Esophagus muscularis mucosa (tissue), 4 donors: ENCODE measurements at regions not wholly inside any gene's neighbourhood (a gene's known extent, or its start where the extent isn't known, plus 50 kb on each side); places are given as distances from the start of the nearest gene placed in this dataset.

Source experiments
- DNase-seq: peaks from one replicate; pipeline ENCODE4 v3.0.0-alpha.2; 2017; ENCODE audit errors: extremely low spot score
- H3K27ac ChIP-seq, 4 donors: fragments of 200-600 bp; sonication (generic); replicated peaks in 1 of 4; 1 replicate in 3 of 4; 2 replicates in 1 of 4; pipeline ENCODE4 v1.5.1; 2016 to 2019; ENCODE audit warnings: mild to moderate bottlenecking in 1 of 4
- H3K27me3 ChIP-seq, 4 donors: fragments of 200-600 bp; sonication (generic); one replicate each; pipeline versions ENCODE4 v1.5.1 to v1.6.0; 2016 to 2019
- H3K36me3 ChIP-seq, 4 donors: fragments of 200-600 bp; sonication (generic); one replicate each; pipeline ENCODE4 v1.5.1; 2016 to 2019
- H3K4me1 ChIP-seq, 4 donors: fragments of 200-600 bp; sonication (generic); one replicate each; pipeline ENCODE4 v1.5.1; 2016 to 2019
- H3K4me3 ChIP-seq, 4 donors: fragments of 200-600 bp; sonication (generic); 1 replicate in 2 of 4; 2 replicates in 2 of 4; pipeline ENCODE4 v1.5.1; 2016 to 2019; ENCODE audit warnings: mild to moderate bottlenecking in 4 of 4, moderate library complexity in 1 of 4
- H3K9me3 ChIP-seq, 4 donors: fragments of 200-600 bp; sonication (generic); 1 replicate in 3 of 4; 2 replicates in 1 of 4; pipeline ENCODE4 v1.5.1; 2016 to 2019
- EP300 ChIP-seq: sonication (generic); formaldehyde crosslinking; IDR thresholded peaks from one replicate; pipeline ENCODE4 v1.6.1; 2017; ENCODE audit warnings: antibody characterized with exemption
- POLR2A ChIP-seq: fragments of 450-650 bp; IDR thresholded peaks from one replicate; pipeline ENCODE4 v1.6.1; 2017; ENCODE audit warnings: antibody characterized with exemption, moderate library complexity, mild to moderate bottlenecking, low read depth
- POLR2AphosphoS5 ChIP-seq, 2 donors: sonication (generic); formaldehyde crosslinking; IDR thresholded peaks; one replicate each; pipeline ENCODE4 v1.6.1; 2017; ENCODE audit warnings: antibody characterized with exemption in 2 of 2
- WGBS: methylation state at CpG from one replicate; pipeline ENCODE4 v1.1.5; 2018; 5-methylcytosine and 5-hydroxymethylcytosine counted together
- intact Hi-C: fragments of 100-400 bp; cut with DNase I; formaldehyde crosslinking; loops from one replicate; pipeline ENCODE4 v1.15.1; 2023
- TF ChIP-seq, protein P1 (sequence below), 3 experiments: fragments of 200-600 bp in 2 of 3; fragments of 450-650 bp in 1 of 3; sonication (generic) in 2 of 3; IDR thresholded peaks; one replicate each; pipeline ENCODE4 v1.5.1; 2017 to 2019; ENCODE audit warnings: antibody characterized with exemption in 3 of 3, mild to moderate bottlenecking in 2 of 3, moderate library complexity in 1 of 3

DNA sequence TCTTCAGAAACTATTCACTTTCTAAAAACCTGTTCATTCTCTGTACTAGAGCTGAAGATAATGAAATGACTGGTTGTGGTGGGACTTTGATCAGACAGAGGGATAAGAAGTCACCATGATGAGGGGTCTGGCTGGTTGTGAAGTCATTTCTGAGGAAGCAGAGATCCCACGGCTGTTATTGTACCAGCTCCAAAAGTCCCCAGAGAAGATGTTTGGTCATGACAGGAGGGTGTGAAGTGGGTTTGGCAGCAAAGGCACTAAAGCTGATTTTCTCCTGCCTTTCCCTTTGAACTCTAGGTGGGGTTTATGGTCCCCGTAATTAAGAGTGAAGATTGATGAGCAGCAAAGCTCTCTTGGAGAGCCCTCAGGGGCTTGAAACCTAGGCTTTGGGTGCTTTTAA, 103.1 kb upstream of the CACHD1 start:
- 100% methylated on average over 2 of the region's 2 CpGs for WGBS
- DNase-seq: peak; percentile 77
- H3K36me3 ChIP-seq: no peaks in the 10 kb centered on the region
- TF ChIP-seq POLR2A (no peak), EP300 (no peak), POLR2AphosphoS5 (IDR thresholded peaks at IDR 0.05) (no peak)
- TF ChIP-seq, protein P1, sequence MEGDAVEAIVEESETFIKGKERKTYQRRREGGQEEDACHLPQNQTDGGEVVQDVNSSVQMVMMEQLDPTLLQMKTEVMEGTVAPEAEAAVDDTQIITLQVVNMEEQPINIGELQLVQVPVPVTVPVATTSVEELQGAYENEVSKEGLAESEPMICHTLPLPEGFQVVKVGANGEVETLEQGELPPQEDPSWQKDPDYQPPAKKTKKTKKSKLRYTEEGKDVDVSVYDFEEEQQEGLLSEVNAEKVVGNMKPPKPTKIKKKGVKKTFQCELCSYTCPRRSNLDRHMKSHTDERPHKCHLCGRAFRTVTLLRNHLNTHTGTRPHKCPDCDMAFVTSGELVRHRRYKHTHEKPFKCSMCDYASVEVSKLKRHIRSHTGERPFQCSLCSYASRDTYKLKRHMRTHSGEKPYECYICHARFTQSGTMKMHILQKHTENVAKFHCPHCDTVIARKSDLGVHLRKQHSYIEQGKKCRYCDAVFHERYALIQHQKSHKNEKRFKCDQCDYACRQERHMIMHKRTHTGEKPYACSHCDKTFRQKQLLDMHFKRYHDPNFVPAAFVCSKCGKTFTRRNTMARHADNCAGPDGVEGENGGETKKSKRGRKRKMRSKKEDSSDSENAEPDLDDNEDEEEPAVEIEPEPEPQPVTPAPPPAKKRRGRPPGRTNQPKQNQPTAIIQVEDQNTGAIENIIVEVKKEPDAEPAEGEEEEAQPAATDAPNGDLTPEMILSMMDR (IDR thresholded peaks at IDR 0.05): no peak
- H3K4me1 ChIP-seq: no peaks in the 10 kb centered on the region
- intact Hi-C loops: no loop called here
- no peaks in the 10 kb centered on the region for H3K27me3 ChIP-seq
- no peaks in the 10 kb centered on the region for H3K9me3 ChIP-seq
- no peak overlapping the region for H3K27ac ChIP-seq
- no peak overlapping the region for H3K4me3 ChIP-seq

DNA sequence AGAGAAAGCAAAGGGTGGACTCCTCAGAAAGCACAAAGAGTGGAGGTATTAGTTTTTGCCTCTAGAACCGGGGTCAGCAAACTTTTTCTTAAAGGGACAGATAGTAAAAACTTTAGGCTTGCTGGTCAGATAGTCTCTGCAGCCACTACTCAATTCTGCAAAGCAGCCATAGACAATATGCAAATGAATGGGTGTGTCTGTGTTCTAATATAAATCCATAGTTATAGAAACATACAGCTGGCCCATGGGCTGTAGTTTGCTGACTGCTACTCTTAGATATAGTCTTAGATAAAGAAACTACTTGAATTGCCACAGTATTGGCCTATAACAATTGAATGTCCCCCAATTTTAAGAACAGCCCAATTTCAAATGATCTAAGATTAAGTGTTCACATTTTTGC, 101.6 kb upstream of the CACHD1 start:
- Histone ChIP-seq H3K4me3 (no peak overlapping the region), H3K27ac (no peak overlapping the region), H3K4me1 (no peaks in the 10 kb centered on the region), H3K27me3 (no peaks in the 10 kb centered on the region), H3K9me3 (no peaks in the 10 kb centered on the region), H3K36me3 (no peaks in the 10 kb centered on the region)
- WGBS: 75% methylated on average over 1 of the region's 1 CpG
- no peak for TF ChIP-seq EP300
- no peak for TF ChIP-seq POLR2AphosphoS5 (IDR thresholded peaks at IDR 0.05)
- TF ChIP-seq, protein P1 (IDR thresholded peaks at IDR 0.05): no peak
- TF ChIP-seq POLR2A: no peak
- intact Hi-C loops: no loop called here
- peak; percentile 53 for DNase-seq

DNA sequence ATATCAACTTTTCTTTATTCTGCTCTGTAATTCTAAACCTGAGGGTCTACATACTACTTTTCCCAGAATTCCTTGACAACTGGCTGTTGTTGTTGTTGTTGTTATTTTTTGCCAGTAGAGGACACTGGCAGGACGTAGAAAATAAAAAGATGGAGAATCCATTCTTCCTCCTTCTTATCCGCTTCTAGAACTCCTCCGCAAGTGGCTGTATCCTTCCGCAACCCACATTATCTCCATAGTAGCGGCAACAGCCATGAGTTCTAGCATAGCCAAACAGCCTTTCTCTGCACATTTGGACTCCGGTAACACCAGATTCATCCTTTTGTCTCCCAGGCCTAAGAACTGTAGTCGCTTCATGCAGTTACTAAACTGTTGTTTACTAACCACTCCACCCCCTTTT, 91.1 kb upstream of the CACHD1 start:
- no peak overlapping the region for H3K27ac ChIP-seq
- intact Hi-C loops: no loop called here
- 92% methylated on average over 7 of the region's 7 CpGs for WGBS

DNA sequence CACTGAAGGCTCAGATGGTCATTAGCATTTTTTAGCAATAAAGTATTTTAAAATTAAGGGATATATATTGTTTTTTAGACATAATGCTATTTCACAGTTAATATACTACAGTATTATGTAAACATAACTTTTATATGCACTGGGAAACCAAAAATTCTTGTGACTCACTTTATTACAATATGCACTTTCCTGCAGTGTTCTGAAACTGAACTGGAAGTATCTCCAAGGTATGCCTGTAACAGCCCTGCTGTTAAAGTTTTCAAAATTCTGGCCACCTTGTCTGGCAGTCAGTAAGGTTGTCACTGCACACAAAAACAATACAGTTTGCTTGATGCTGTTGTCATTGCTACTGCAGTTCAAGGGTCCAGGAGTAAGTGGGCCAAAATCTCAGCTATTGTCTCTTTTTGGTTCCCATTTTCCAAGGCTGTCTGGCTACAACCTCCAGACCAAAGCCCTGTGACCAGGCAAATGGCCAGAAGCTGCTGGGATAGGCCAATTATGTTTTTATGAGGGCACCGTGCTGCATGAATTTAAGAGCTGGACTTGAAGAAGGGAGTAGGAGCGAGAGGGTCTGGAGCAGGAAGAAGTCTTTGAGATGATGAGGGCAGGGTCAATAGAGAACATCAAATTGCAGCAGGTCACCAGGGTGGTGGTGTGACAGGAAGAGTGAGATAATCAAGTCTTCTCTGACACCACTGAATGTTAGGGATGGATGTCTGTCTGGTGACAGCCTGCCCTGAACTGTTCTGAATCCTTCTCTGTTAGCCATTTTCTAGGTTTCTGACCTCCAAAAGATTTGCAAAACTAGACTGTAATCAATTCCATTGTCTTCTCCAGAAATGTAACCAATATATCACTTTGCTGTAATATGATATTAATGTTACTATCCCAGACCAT, 82.3 kb upstream of the CACHD1 start:
- no peaks in the 10 kb centered on the region for H3K4me1 ChIP-seq
- no peak overlapping the region for H3K4me3 ChIP-seq
- no peak overlapping the region for H3K27ac ChIP-seq
- H3K36me3 ChIP-seq: no peaks in the 10 kb centered on the region
- no peaks in the 10 kb centered on the region for H3K9me3 ChIP-seq
- TF ChIP-seq POLR2A (no peak), POLR2AphosphoS5 (IDR thresholded peaks at IDR 0.05) (no peak), EP300 (no peak)
- TF ChIP-seq, protein P1 (IDR thresholded peaks at IDR 0.05): no peak
- DNase-seq: no peak
- 79% methylated on average over 2 of the region's 2 CpGs for WGBS
- no peaks in the 10 kb centered on the region for H3K27me3 ChIP-seq
- intact Hi-C loops: no loop called here

More for the DNA sequence above, 91.1 kb upstream of the CACHD1 start:
- H3K27me3 ChIP-seq: no peaks in the 10 kb centered on the region
- TF ChIP-seq POLR2A: no peak
- peaks cover 0 to 5% (median 0%) of the 10 kb centered on the region in 4 donors for H3K9me3 ChIP-seq
- H3K4me3 ChIP-seq: no peak overlapping the region
- no peaks in the 10 kb centered on the region for H3K4me1 ChIP-seq
- DNase-seq: no peak
- no peaks in the 10 kb centered on the region for H3K36me3 ChIP-seq

DNA sequence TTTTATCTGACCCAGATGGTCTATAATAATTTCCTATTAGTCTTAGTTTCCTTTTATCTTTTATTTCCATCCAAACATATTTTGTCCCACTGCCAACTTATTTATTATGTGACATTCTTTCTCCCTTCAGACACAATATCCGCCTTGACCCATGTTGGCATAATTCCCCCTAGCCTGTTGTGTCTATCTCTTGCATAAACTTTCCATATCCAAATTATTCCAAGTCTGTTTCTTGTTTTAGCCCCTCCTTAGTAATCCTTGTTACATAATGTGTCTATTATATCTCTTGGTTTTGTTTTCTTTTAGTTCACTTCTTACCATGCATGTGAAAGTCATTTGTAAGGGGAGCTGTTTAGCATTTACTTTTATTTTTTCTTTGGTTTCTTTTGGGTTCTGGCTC, 81.6 kb upstream of the CACHD1 start:
- H3K4me3 ChIP-seq: no peak overlapping the region
- no peaks in the 10 kb centered on the region for H3K27me3 ChIP-seq
- WGBS: 80% methylated on average over 1 of the region's 1 CpG
- DNase-seq: no peak
- TF ChIP-seq, protein P1 (IDR thresholded peaks at IDR 0.05): no peak
- no peak for TF ChIP-seq POLR2A
- TF ChIP-seq POLR2AphosphoS5 (IDR thresholded peaks at IDR 0.05): no peak
- TF ChIP-seq EP300: no peak
- no peak overlapping the region for H3K27ac ChIP-seq
- no peaks in the 10 kb centered on the region for H3K4me1 ChIP-seq
- H3K9me3 ChIP-seq: no peaks in the 10 kb centered on the region
- no peaks in the 10 kb centered on the region for H3K36me3 ChIP-seq
- intact Hi-C loops: no loop called here
